LHCN-M2 (cell line): ENCODE measurements at regions not wholly inside any gene's neighbourhood (a gene's known extent, or its start where the extent isn't known, plus 50 kb on each side); places are given as distances from the start of the nearest gene placed in this dataset.
"Not testable (repeated sequence)": the region's sequence is repeated elsewhere in the genome, so short reads cannot be mapped to it uniquely, and the experiment has no call there.

Experiments used
- DNase-seq: peaks from one replicate; pipeline ENCODE4 v3.0.0-alpha.2; 2012; ENCODE audit warnings: low read depth

DNA sequence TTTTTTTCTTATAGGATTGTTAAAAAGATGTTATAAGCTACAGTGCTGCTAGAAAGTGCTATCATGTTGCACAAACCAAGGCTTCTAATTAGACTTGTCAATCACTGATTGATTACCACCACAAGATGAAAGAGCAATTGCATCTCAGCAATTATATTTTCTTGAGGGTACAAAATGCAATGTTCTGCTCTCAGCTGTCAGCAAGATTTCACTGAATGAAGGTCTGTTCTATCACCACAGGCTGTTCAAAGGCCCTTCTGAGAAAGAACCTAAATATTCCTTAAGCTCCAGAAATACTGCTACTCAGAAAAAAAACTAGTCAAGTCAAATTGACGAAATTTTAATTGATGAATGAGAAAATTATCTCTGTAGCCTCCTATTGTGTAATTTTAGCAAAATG is 301.9 kb upstream of the KYNU start:
- DNase-seq = no peak

DNA sequence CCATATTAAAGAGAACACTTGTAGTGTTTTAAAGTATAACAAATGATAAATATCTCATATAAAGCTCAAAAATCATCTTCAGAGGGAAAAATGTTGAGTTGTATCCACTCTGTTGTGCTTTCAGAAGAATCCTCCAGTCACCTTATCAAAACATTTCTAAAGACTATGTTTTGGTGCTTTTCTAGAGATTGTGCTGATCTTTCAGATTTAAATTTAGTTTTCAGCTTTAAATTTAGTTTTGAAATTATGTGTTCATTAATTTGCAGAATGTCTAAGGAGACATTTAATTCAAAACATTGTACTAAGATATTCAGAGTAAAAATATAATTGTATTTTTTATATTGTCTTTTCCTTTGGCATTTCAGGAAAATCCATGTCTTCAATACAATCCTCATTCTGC is 303.1 kb upstream of the KYNU start:
- no peak for DNase-seq

DNA sequence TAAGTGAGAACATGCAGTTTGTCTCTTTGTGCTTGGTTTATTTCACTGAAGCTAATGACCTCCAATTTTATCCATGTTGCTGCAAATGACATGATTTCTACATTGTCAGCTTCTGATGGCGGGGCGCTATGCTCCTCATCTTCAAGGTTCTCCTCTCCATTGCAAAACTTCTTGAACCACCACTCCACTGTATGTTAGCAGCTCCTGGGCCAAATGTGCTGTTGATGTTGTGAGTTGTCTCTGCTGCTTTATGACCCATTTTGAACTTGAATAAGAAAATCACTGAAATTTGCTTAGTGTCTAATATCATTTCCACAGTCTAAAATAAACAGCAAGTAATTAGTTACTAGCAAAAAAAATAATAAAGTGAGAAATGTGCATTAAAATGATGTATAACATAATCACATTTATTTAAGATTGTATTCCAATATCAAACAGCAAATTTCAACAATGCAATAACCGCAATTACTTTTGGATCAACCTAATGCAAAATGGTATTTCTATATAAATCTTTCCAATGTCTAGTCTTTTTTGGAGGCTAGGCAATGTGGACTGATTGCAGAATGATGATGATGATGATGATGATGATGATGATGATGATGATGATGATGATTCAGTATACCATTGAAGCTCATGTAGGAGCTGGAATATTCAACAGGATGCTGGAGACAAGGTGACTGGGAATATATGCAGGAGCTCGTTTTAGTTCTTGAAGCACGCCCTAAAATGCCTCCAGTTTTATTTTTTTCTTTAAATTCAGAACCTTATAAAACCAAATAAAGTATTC is 304.9 kb upstream of the KYNU start:
- no peak for DNase-seq

DNA sequence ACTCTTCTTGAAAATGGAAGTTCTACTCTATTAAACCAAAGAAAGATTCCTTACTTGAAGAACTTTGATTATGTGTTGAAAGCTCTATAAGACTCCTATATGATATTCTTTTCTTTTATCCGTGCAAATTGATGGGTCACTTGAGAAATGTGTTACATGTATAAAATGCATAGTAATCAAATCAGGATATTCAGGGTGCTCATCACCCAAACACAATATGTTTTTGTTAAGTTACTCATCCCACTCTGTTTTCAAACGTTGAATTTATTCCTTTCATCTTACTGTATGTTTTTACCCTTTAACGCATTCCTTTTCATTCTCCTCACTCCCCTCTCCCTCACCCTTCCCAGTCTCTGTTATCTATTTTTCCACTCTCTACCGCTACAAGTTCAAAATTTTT is 305.5 kb upstream of the KYNU start:
- DNase-seq = no peak

DNA sequence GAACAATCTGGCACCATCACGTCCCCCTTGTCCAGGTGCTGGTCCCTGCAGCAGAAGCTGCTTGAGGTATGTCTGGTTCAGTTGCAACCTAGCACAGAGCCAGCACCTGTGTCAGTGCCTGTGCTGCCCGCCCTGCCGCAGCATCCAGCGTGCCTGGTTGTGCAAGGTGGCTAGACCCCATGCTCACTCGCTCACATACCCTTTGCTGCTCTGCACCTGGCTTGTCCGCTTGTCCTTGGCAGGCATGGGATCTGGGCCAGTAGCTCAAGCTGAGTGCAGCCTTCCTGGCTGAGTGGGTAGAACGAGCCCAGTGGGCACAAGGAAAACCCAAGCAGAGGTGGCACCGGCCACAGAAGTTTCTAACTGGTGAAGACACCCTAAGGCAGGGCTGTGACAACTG is 314.6 kb upstream of the KYNU start:
- DNase-seq = no peak

DNA sequence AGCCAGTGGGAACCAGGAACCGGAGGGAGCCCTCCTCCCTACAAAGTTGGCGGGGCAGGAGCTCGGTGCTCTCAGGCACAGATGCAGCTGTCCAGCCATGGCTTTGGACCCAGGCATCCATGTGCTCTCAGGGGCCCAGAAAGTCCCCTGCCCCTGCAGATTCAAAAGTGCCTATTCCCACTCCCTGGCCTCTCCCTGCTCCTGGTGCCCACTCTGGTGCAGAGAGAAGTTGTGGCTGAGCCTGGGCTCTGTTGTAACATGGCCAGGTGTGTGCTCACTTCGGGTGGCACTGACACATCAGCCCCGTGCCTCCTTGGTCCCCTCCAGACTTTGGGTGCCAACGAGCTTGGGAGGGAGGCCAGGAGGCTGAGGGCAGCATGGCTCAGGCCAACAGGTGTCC is 315.8 kb upstream of the KYNU start:
- no peak for DNase-seq

DNA sequence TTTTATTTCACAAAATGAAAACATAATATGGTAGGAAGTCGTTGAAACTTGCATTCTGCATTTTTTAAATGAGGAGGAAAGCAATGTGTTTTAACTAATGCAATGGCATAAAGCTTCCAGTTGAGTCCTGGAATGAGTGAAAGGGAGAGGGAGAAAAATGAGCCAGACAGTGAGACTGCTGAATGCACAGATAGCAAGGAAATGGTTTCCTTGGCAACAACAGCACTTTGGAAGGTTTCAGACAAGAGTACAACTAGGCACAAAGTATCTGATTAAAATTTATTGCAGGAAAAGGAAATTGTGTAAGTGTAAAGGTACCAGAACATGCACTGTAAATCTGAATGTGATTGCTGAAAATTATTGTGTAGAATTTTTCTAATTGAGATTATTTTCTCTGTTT is 320.1 kb upstream of the KYNU start:
- DNase-seq = no peak

DNA sequence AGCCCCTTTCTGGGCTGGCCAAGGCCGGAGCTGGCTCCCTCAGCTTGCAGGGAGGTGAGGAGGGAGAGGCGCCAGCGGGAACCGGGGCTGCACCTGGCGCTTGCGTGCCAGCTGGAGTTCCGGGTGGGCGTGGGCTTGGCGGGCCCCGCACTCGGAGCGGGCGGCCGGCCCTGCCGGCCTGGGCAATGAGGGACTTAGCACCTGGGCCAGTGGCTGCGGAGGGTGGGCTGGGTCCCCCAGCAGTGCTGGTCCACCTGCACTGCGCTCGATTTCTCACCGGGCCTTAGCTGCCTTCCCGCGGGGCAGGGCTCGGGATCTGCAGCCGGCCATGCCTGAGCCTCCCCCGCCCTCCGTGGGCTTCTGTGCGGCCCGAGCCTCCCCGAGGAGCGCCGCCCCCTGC is 331.5 kb upstream of the KYNU start:
- DNase-seq = not testable (repeated sequence)

DNA sequence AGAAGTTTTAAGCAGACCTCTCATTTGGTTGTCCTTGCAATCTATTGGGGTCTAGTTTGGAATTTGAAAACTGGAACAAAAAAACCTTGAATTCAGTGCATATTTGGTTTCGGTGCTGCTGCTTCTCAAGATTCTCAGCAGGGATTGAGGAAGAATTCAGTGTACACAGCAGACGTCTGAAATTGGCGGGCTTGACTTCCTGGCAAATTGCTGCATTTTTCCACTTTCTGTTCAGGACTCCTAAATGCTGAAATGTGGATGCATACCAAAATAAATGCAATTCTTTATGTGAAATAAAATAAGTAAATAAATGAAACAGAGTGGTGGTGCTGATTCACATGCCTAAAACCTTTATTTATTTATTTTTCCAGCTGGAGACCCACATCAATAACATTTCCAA is 332.4 kb upstream of the KYNU start:
- no peak for DNase-seq

DNA sequence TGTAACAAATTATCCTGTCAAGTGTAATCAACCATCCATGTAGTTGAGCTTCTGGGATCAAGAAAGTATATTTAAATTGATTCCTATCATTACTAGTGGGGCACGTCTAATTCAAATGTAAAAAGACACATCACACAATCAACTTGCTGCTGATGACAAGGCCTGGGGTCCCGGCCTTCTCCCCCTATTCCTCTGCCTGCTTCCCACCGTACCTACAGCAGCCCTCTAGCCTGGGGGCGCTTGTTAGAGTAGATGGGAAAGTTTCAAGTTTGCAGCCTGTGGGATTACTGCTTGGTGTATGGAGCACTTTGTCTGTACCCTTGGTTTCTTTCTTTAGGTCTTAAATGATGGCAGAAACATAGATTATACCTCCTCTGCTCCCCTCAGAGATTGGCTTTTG is 333.3 kb upstream of the KYNU start:
- DNase-seq = no peak

DNA sequence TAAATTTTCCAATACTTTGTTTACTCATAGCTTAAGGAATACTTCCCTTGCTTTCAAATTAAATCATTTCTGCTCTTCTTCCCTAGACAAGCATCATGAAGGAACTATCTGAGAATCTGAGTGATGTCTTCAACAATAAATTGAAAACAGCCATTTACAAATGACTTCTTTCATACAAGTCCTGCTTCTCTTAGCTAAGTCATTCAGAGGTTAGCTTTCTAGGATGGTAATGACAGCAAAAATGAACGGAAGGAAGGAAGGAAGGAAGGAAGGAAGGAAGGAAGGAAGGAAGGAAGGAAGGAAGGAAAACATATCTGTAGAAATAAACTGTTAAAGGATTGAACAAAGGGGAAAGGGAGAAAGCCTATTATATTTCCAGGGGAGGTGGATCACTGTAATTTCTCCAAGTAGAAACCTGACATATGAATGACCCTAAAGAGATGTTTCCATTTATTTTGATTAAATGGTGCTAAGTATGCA is 335.0 kb upstream of the KYNU start:
- no peak for DNase-seq

DNA sequence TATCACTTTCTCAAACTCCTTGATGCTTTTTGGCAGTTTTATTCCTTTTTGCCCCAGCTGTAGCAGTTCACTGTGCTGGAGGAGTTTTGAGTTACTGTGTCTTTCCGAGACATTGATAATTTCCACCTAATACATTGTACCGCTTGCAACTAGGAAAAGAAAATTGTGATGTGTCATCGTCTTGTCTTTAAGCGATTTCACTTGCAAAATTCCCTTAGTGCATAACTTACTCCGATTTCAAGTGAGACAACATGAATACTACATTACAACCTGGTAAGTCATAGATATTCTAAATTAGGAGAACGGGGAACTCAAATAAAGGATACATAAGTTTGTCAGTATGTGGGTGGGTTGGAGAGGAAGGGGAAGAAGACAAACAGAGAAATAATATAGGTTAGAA is 340.5 kb upstream of the KYNU start:
- DNase-seq = no peak

DNA sequence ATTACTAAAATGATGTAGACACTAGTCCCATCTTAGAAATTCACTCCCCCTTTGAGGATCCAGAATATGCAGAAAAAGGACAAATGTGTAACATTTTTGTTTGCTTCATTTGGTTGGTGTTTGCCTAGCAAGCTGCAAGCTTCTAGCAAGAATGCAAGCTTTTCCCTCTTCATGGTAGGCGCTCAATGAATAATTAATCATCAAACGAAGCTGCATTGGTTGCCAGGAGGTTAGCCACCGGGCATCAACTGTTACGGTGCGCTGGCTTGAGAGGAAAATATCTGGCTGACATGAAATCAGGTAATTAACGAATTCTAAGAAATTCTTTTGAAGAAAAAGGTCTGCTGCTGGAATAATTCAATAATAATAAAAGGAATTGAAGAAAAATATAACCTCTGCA is 341.0 kb upstream of the KYNU start:
- DNase-seq = no peak

DNA sequence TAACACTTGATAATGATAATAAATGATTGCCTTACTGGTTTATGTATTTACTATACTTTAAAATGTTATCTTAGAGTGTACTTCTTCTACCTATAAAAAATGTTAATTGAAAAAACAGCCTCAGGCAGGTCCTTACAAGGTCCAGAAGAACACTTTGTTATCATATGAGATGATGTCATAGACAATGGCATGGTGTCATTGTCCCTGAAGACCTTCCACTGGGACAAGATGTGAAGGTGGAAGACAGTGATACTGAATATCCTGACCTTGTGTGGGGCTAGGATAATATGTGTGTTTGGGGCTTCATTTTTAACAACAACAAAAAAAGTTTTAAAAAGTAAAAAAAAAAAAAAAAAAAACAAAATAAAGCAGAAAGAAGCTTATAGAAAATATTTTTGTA is 342.2 kb upstream of the KYNU start:
- DNase-seq = no peak

DNA sequence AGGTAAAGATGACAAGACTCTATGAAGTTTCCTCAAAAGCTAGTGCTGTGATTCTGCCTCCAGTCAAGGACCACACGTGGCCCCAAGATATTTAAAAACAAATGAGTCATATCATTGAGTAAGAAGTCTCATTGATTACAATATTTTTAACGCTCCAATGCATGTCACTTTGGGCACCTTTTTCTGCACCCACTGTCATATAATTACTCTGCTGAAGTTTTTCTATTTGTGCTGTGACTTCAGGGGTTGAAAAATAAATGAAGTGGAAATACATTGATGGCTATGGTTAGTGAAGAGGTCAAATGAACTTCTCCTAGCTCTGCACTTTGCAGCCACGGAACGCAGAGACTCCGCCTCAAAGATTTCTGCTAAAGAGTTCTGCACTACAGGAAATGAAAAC is 344.3 kb upstream of the KYNU start:
- no peak for DNase-seq

DNA sequence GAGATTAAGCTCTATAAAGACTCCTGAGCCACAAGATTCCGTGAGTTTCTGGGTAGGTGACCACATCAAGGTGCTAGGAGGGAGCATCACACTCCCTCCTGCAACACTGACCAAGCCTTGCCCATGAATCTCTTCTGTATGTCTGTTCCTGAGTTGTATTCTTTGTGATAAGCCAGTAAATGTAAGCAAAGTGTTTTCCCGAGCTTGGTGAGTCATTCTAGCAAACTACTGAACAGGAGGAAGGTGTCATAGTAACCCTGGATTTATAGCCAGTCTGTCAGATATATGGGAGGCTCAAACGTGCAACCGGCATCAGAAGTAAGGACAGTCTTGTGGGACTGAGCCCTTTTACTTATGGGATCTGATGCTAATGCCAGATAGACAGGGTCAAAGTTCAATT is 346.1 kb upstream of the KYNU start:
- DNase-seq = peak; percentile 3

DNA sequence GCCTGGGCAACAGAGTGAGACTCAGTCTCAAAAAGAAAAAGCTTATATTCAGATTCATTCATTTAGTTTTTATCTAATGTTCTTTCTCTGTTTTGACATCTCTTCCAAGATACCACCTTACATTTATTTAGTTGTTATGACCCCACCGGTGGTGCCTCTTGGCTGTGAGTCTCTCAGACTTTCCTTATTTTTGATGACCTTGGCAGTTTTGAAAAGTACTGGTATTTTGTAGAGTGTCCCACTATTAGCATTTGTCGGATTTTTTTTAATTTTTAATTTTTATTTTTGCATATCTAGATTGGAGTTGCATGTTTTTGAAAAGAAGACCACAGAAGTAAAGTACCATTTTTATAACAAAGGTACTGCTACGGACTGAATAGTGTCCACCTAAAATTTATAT is 351.7 kb upstream of the KYNU start:
- no peak for DNase-seq

DNA sequence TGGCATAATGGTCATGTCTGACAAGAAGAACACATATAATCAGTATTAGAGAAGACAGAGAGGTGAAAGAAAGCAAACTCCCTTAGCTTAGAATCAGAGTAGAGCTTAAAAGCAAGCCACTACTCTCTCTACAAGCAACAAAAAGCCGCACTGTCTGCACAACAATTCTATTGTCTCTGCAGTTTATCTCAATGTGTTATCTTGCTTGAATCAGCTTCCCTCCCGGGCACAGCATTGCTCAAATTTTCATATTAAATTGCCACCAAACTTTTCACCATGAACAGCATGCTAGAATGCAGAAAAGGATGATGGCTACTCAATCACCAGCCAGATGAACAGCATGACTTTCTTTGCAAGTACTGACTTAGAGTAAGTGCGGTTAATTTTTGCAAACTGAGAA is 356.0 kb upstream of the KYNU start:
- DNase-seq = no peak

DNA sequence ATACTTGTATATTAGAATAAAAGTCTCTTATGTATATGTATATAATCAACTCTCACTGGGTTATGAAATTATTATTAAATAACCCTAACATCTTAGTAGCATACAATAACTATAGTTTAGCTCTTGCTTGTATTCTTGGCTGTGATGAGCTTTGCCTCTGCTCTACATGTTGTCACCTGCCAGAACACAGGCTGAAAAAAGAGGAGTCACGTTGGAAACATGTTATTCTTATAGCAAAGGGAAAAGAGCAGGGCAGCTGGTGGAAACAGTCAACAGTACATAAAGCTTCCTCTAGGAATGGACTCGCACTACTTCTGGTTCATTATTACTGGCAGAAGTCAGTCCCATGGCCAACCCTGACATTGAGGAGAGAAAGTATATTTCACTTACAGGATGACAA is 362.0 kb upstream of the KYNU start:
- DNase-seq = no peak

DNA sequence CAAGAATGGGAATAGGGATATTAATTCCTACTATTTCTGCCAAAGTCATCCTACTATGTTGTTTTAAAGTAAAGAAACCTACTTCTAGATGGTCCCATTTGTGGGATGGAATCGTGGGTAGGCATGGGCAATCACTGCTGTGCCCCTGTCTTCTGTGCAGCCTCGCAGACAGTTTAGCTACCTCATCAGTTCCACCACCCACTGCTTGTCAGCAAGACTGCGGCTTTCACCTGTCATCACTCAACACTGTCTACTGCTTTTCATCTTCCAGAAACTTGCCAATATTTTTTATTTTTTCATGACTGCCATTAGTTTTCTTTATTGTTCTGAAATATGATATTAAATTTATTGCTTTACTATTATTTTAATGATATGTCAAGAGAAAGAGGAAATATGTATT is 368.1 kb upstream of the KYNU start:
- no peak for DNase-seq

DNA sequence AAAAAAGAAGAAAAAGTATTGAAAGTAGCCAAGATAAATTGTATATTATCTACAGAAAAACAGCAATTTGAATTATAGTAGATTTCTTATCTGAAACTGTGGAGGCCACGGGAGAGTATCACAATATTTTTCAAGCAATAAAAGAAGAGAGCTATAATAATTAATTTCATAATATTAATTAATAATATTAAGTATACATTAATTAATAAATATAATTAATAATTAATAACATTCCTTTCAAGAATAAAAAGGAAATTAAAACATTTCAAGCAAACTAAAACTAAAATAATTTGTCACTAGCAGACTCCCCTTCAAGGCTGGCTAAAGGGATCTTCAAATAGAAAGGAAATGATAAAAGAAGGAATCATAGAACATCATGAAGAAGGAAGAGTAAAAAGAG is 372.7 kb upstream of the KYNU start:
- DNase-seq = no peak

DNA sequence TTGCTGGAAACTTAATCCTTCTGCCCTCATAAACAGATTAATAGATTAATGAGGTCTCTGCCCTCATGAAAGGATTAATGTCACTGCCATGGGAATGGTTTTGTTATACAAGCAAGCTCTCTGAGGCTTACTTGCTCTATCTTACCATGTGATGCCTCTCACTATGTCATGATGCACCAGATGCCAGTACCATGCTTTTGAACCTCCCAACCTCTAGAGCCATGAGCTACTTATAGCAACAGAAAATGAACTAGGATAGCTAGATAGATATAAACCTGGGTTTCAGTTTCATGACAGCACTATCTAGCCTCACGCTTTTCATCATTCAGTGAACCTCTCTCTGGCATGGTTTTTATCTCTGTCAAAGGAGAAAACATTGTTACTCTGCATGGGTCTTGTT is 371.6 kb upstream of the LRP1B start:
- DNase-seq = no peak

DNA sequence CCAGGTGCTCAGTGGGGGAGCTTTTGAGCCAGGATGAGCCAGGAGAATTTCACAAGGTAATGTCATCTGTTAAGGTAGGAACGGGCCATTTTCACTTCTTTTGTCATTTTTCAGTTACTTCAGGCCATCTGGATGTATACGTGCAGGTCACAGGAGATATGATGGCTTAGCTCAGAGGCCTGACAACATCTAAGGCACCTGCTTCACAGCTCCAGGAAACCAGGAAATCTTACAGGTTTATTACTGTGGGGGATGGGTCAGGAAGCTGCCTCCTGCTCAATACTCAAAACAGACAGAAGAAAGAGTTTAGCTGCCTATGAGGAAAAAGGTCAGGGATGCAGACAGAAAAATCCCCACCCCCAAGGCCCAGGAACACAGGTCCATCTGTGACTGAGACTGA is 364.3 kb upstream of the LRP1B start:
- no peak for DNase-seq

DNA sequence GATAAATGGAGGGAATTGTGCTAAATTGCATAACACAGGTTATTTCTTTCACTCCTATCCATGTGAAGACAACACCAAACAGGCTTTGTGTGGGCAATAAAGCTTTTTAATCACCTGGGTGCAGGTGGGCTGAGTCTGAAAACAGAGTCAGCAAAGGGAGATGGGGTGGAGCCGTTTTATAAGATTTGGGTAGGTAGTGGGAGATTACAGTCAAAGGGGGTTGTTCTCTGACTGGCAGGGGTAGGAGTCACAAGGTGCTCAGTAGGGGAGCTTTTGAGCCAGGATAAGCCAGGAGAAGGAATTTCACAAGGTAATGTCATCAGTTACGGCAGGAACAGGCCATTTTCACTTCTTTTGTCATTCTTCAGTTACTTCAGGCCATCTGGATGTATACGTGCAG is 358.8 kb upstream of the LRP1B start:
- DNase-seq = not testable (repeated sequence)
